AG20443 (cell line): ENCODE measurements at regions not wholly inside any gene's neighbourhood (a gene's known extent, or its start where the extent isn't known, plus 50 kb on each side); places are given as distances from the start of the nearest gene placed in this dataset.
"Not testable (repeated sequence)": the region's sequence is repeated elsewhere in the genome, so short reads cannot be mapped to it uniquely, and the experiment has no call there.

ENCODE experiments used
- DNase-seq: peaks from one replicate; pipeline ENCODE4 v3.0.0; 2012; ENCODE audit warnings: low spot score, mixed read lengths

DNA sequence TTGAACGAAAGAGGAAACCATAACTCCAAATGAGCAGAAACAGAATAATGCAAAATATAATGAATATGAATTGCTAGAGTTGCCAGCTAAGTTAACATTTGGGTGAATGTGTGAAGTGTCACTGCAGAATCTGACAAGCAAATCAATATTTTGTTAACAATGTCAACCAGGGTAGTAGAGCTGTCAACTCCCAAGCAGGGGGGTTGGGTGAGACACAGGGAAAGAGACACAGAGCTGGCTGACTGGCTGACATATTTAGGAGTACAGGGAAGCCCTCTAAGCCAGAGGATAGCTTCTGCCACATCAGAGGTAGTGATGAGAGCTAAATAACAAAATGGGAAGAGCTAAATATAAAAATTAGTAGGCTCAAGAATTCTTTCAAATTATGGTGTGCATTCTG, 393.1 kb upstream of the KCND2 start:
- DNase-seq: no peak

DNA sequence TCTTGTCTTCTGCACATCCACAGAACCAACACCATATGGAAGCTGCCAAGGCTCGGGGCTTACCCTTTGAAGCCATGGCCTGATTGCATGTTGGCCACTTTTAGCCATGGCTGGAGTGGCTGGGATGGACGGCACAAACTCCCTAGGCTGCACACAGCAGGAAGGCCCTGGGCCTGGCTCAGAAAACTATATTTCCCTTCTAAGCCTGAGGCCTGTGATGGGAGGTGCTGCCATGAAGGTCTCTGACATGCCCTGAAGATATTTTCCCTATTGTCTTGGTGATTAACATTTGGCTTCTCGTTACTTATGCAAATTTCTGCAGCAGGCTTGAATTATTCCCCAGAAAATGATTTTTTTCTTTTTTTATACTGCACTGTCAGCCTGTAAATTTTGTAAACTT, 387.0 kb upstream of the KCND2 start:
- DNase-seq: no peak

DNA sequence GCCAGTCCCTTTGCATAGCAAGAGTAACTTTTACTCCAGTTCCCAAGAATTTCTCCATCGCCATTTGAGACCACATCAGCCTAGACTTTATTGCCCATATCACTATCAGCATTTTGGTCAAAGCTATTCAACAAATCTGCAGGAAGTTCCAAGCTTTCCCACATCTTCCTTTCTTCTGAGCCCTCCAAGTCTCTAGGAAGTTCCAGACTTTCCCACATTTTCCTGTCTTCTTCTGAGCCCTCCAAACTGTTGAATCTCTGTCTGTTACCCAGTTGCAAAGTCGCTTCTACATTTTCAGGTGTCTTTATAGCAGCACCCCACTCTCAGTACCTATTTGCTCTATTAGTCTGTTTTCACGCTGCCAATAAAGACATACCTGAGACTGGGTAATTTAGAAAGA, 386.4 kb upstream of the KCND2 start:
- not testable (repeated sequence) for DNase-seq

DNA sequence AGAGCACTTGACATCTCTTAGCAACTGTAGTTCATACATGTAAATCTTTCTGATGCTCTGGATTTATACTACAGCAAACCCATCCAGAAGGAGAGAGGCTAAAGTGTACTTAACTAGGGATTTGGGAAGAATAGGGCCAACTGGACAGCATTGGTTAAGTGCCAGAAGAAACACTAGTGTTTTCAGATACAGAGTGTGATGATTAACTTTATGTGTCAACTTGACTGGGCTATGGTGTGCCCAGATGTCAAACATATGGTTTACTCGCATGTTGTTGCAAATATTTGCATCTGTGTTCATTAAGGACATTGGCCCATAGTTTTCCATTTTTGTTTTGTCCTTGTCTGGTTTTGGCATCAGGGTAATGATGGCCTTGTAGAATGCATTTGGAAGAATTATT, 384.7 kb upstream of the KCND2 start:
- no peak for DNase-seq

DNA sequence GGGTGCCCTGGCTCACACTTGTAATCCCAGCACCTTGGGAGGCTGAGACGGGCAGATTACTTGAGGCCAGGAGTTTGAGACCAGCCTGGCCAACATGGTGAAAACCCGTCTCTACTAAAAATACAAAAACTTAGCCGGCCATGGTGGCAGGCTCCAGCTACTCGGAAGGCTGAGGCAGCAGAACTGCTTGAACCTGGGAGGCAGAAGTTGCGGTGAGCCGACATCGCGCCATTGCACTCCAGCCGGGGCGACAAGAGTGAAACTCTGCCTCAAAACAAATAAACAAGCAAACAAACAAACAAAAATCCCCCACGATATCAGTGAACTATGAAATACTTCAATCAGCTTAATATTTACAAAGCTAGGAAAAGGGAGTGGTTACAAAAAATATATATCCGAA, 382.3 kb upstream of the KCND2 start:
- no peak for DNase-seq

DNA sequence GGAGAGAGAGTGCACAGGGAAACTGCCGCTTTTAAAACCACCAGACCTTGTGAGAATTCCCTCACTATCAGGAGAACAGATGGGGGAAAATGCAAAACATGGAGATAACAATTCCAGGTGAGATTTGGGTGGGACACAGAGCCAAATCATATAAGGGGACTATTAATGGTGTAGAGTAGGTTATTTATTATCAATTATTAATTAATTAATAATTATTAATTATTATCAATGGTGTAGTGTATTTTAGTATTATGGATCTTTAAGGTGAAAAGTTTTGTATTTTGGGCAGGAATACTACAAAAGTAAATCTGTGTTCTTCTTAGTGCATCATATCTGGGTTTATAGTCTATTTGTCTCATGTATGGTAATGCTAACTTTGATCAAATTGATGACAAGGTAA, 377.7 kb upstream of the KCND2 start:
- DNase-seq: no peak

DNA sequence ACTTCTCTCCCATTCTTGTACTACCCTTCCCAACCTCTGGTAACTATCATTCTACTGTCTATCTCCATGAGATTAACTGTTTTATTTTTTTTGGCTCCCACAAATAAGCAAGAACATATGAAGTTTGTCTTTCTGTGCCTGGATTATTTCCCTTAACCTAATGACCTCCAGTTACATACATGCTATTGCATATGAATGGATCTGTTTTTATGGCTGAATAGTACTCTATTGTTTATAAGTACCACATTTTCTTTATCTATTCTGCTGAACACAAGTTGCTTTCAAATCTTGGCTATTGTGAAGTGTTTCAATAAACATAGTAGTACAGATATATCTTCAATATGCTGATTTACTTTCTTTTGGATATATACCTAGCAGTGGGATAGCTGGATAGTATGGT, 376.6 kb upstream of the KCND2 start:
- no peak for DNase-seq

DNA sequence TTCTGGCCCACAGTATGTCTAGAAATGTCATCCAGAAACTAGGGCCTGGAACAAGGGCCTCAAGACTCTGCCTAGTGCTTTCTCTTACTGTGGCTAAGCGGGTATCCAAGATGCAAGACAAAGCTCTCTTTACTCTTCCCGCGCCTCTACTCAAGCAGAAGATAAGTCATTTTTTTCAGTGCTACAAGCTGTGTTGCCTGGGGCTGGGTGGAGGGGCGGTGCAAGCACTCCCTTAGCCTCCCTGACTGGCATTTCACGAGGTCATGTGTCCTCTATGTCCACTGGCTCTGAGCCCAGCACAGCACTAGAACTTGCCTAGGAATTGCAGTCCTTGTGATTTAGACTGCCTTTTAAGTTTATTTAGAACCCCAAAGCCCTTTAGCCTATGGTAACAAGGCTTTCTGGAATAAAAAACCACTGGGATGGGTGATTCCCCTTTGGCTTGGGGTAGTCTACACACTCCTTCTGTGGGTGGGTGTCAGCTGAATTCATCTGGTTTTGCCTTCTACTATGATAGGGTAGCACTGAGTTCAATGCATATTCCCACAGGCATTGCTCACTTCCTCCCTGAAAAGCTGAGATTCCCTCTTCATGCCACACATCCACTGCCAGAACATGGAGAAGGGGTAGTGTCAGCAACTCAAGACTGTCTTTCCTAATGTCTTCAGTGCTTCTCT, 371.8 kb upstream of the KCND2 start:
- DNase-seq: no peak

DNA sequence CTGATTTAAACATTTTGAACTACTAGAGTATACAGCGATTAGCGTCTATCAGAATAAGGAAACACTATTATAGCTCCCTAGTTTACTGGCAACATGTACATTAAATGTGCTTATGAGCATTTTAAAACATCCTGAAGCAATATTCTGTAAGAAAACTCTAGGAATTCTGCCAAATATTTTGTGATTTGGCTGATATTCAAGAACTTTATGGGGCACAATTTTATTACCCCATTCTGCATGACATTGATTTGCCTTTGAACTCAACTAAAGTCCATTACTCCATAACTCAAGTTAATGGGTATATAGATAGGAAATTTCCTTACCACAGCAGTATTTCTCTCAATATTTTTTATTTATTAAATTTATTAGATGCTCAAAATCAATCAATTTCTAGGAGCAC, 369.9 kb upstream of the KCND2 start:
- no peak for DNase-seq

DNA sequence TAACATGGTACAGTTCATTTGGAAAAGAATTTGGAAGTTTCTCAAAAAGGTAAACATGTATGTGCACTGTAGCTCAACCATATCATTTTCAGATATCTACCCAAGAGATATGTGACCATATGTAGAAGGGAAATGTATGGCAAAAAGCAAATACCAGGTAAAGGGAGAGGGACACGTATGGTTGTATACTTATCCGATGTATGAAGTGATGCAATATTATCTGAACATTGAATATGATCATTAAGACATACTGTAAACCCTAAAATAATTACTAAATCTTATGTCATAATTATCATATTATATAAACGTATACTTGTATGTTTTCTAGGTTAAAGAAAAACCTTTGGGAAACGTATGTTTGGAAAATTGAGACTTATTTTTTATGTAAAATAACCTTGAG, 367.5 kb upstream of the KCND2 start:
- no peak for DNase-seq

DNA sequence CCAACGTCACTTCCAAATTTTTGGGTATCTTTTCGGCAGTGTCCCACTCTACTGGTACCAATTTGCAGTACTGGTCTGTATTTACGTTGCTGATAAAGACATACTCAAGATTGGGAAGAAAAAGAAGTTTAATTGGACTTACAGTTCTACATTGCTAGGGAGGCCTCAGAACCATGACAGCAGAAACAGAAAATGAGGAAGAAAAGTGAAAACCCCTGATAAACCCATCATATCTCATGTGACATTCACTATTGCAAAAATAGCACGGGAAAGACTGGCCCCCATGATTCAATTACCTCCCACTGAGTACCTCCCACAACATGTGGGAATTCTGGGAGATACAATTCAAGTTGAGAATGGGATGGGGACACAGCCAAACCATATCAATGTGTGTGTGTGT, 364.0 kb upstream of the KCND2 start:
- no peak for DNase-seq

DNA sequence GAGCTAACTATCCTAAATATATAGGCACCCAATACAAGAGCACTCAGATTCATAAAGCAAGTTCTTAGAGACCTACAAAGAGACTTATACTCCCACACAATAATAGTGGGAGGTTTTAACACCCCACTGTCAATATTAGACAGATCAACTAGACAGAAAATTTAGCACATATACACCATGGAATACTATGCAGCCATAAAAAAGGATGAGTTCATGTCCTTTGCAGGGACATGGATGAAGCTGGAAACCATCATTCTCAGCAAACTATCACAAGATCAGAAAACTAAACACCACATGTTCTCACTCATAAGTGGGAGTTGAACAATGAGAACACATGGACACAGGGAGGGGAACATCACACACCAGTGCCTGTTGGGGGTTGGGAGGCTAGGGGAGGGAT, 358.9 kb upstream of the KCND2 start:
- not testable (repeated sequence) for DNase-seq

DNA sequence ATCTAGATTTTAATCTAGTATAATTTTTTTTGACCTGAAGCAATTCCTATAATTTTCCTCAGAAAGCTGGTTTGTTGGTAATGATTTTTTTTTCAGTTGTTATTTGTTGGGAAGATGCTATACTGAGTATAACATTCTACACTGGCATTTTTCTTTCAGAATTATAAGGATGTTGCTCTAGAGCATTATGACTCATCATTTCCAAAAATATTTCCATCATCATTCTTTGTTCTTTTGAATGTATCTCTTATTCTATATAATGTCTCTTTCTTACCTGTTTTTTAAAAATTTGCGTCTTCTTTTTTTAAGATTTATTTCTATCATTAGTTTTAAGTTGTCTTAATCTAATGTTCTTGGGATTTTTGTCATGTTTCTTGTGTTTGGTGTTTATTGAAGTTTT, 356.5 kb upstream of the KCND2 start:
- DNase-seq: no peak

DNA sequence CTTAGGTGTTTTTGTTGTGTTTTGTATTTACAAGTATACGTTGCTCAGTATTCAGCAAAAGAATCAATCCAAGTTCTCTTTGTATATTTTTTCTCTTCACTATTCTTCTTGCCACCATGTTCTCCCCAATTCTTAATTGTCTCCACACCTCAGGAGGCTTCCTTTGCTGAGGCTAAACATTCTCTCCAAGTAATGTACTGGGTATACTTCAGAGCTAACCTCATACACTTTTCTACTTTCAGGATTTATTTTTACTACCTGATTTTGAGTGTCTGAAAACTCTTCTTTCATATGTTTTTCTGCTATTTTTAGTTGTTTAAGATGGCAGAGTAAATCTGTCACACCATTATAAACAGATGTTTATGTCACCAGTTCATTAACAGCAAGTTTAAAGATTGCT, 354.8 kb upstream of the KCND2 start:
- DNase-seq: no peak

DNA sequence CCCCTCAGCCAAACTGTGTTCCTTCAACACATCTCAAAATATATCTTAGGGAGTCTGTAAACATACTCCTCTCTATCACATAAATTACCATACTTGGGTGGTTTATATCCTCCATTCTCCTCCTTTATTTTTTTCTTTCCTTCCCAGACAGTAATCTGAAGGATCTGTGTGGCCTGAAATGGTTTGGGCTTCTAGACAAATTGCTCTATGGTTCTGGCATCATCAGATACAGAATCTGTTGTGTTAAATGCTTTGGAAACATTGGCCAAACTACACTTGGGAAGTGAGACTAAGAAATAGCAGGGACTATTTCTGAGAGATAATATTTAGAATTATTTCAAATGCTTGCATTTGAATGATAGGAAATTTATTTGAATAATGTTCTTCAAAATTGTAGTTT, 353.0 kb upstream of the KCND2 start:
- no peak for DNase-seq

DNA sequence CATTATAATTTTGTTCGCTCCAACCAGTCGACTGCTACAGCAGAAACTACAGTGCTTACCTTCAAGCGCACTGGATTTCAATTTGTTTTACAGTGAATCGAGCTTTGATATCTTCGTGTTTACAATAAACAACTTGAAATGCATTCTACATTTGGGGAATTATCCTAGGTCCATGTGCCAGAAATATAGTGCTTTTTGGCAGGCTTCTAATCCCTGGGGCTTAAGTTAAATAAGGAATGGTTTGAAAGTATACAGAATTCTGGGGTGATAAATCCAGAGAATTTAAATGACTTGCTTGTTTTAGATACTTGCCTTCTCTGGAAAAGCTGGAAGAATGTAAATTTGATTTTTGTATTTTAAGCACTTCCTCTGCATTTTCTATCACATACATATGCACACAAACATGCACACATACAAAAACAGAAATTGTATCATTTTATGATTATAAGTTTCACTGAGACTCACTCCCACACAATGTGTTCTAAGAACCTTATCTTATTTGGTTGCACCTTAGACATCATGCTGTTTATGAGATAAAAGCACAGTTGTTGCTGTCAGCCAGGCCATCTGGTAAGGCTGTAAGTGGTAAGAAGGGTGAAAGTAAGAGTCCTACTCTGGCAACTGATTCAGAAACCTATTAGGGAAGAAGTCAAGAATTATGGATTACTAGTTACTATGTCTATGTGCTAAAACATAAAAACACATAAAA, 347.2 kb upstream of the KCND2 start:
- no peak for DNase-seq

DNA sequence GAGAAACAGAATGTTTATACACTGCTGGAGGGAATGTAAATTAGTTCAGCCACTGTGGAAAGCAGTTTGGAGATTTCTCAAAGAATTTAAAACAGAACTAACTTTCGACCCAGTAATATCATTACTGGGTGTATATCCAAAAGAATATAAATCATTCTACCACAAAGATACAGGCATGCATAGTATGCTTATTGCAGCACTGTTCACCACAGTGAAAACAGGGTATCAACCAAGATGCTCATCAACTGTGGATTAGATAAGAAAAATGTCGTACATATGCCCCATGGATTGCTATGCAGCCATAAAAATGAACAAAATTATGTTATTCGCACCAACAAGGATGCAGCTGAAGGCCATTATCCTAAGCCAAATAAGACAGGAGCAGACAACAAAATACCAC, 343.1 kb upstream of the KCND2 start:
- DNase-seq: no peak

DNA sequence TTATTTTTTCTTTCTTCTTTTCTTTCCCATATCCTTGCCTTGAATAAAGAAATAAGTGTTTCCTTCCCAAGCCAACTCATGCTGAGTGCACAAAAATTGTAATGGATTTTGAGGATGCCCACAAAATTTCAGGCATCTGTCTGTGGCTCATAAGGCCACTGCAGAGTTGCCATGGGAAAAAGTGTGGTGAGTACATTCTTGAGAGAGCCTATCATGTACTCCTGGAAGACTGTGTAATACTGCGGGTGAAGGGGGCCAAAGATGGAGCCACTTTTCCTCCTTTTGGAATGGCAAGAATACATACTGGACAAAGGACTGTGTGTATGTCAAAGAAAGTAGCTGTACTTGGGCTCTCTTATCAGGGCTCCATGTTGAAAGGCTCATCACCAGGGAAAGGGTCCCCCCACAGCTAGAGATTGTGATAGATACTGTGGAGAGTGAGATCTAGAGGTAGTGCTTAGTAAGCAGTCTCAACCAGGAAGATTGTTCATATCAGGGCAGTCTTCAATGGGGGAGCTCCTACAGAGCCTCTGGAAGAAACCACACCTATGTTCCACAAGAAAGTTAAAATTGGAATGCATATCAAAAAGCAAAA, 341.6 kb upstream of the KCND2 start:
- no peak for DNase-seq

DNA sequence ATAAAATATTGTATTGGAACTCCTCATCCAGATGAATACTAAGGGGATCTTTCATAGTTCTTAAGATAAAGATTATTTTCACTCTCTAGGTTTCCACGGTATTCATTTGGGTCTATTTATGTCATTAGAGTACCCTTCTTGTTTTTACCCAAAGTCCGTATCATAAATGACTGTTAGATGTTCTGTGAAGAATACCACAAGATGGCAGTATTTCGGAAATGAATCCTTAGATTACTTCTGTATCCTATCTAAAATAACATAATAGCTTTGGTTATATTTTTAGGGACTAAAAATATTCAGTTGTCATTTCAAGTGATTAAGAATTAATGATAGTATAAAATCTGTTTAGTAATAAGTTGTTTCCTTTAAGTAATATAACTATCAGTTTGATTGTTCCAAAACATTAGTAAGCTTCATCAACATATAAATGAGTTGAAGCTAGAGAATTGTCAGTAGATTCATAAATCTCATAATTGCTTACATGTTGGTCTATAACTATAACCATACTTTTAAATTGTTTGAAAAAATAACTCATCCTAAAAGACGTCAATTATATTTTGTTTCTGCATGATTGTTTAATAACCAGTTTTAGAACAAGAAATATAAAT, 337.5 kb upstream of the KCND2 start:
- DNase-seq: no peak

DNA sequence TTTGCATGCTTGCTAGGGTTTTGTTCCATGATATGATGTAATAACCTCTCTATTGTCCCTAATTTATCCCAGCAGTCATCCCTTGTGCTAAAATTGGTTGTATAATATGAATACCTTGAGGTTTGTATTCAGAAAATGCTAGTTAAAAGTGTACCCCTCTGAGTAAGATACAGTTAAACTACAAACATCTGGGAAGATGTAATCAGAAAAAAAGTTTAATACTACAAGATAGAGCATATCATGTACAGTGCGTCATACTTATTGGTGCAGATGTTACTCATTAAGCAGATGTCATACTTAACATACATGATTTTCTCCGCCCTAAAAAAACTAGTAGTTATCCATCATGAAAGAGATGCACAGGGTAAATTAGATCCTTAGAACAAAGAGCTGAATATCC, 336.1 kb upstream of the KCND2 start:
- no peak for DNase-seq

DNA sequence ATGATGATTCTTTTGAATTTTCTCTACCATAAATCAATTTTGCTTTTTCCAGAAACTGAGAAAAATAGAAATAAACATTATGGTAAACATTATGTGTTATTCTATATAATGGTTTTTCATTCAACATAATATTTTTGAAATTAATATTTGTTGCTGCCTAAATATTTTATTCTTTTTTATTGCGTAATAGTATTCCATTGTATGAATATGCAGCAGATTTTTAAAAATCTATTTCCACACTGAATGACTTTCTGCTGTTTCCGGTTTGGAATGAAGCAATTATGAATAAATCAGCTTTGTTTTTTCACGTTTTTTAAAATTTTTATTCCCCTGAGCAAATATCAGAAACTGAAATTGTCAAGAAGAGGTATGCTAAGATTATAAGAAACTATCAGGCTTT, 335.2 kb upstream of the KCND2 start:
- no peak for DNase-seq

DNA sequence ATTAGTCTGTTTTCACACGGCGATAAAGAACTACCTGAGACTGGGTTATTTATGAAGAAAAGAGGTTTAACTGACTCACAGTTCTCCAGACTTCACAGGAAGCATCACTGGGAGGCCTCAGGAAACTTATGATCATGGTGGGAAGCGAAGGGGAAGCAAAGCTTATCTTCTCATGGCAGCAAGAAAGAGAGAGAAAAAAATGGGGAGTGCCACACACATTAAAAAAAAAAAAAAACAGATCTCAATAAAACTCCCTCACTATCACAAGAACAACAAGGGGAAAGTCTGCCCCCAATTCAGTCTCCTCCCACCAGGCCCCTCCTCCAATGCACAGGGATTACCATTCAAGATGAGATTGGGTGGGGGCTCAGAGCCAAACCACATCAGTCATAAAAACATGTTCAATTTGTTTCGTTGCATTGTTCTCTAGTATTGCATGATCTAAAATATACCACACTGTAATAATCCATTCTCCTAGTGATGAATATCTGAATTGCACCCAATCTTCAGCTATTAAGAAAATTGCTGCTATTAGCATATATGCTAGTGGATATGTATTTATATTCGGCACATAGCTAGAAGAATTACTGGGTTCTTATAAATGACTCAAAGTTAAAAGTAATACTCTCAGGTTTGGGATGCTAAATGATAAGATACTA, 328.9 kb upstream of the KCND2 start:
- no peak for DNase-seq

DNA sequence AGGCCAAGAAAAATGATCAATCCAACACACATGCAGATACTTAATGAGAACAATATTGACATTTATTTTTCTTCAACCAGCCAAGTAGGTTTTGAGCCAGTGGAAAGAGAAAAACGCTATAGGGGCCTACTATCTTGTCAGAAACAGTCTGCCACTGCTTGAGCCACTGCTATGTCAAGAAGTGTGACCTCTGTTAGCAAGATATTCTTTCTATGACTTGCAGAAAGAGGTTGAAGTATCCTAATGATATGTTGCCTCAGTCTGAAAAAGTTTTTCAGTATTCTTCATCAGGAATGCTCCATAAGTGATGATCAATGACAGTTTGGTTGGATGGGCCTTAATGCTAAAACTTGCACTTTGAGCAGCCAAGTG, 328.4 kb upstream of the KCND2 start:
- DNase-seq: no peak
